CD14-positive monocyte (primary cell): ENCODE measurements at regions not wholly inside any gene's neighbourhood (a gene's known extent, or its start where the extent isn't known, plus 50 kb on each side); places are given as distances from the start of the nearest gene placed in this dataset.

Experiments
- DNase-seq, 3 donors: peaks; one replicate each; pipeline ENCODE4 v3.0.0-alpha.2; 2011 to 2022
- H2AFZ ChIP-seq: 2 replicates; pipeline ENCODE4 v1.6.0; 2012; ENCODE audit warnings: mild to moderate bottlenecking, low read depth, low read length, inconsistent platforms; ENCODE audit not compliant: insufficient read depth, poor library complexity, severe bottlenecking
- H3K27ac ChIP-seq, 2 donors: 1 replicate in 1 of 2; 2 replicates in 1 of 2; pipeline ENCODE4 v1.5.1; 2012 to 2013; ENCODE audit warnings: low read length in 2 of 2, control low read depth in 1 of 2, inconsistent platforms in 1 of 2, low read depth in 1 of 2, mild to moderate bottlenecking in 1 of 2
- H3K27me3 ChIP-seq, 2 donors: one replicate each; pipeline versions ENCODE4 v1.6.0 to v1.6.1; 2011 to 2013; ENCODE audit warnings: low read length in 2 of 2; ENCODE audit not compliant: control insufficient read depth in 2 of 2, insufficient read depth in 2 of 2
- H3K36me3 ChIP-seq, 2 donors: replicated peaks in 1 of 2; 1 replicate in 1 of 2; 2 replicates in 1 of 2; pipeline versions ENCODE4 v1.5.1 to v1.6.1; 2012 to 2013; ENCODE audit warnings: low read length in 2 of 2, control low read depth in 1 of 2, inconsistent platforms in 1 of 2, mild to moderate bottlenecking in 1 of 2; ENCODE audit not compliant: insufficient read depth in 2 of 2, control insufficient read depth in 1 of 2
- H3K4me1 ChIP-seq, 2 donors: 1 replicate in 1 of 2; 2 replicates in 1 of 2; pipeline versions ENCODE4 v1.5.1 to v1.6.1; 2012 to 2013; ENCODE audit warnings: low read length in 2 of 2, control low read depth in 1 of 2, inconsistent platforms in 1 of 2, mild to moderate bottlenecking in 1 of 2, moderate library complexity in 1 of 2; ENCODE audit not compliant: insufficient read depth in 2 of 2, control insufficient read depth in 1 of 2
- H3K4me2 ChIP-seq: replicated peaks from 2 replicates; pipeline ENCODE3; 2012; ENCODE audit warnings: low read length, moderate library complexity, mild to moderate bottlenecking; ENCODE audit not compliant: poor library complexity, severe bottlenecking; ENCODE audit errors: extremely low read depth
- H3K4me3 ChIP-seq, 3 experiments: fragments of 200-600 bp in 1 of 3; sonication (generic) in 1 of 3; replicated peaks in 1 of 3; 1 replicate in 2 of 3; 2 replicates in 1 of 3; pipeline ENCODE4 v1.5.1; 2011 to 2013; ENCODE audit warnings: low read length in 3 of 3, mild to moderate bottlenecking in 3 of 3, control low read depth in 2 of 3, low read depth in 2 of 3, inconsistent platforms in 1 of 3, moderate library complexity in 1 of 3
- H3K79me2 ChIP-seq: 2 replicates; pipeline ENCODE4 v1.6.0; 2012; ENCODE audit warnings: mild to moderate bottlenecking, control low read depth, inconsistent platforms, low read length, moderate library complexity; ENCODE audit not compliant: insufficient read depth
- H3K9ac ChIP-seq: 2 replicates; pipeline ENCODE4 v1.6.0; 2017; ENCODE audit warnings: low read length, mild to moderate bottlenecking; ENCODE audit not compliant: insufficient read depth, poor library complexity, severe bottlenecking
- H3K9me3 ChIP-seq, 2 donors: replicated peaks in 1 of 2; 1 replicate in 1 of 2; 2 replicates in 1 of 2; pipeline versions ENCODE4 v1.5.1 to v1.6.1; 2012 to 2013; ENCODE audit warnings: low read length in 2 of 2, control low read depth in 1 of 2; ENCODE audit not compliant: control insufficient read depth in 1 of 2, insufficient read depth in 1 of 2
- H4K20me1 ChIP-seq: 2 replicates; pipeline ENCODE4 v1.6.0; 2012; ENCODE audit warnings: mild to moderate bottlenecking, low read length, control low read depth, moderate library complexity; ENCODE audit not compliant: insufficient read depth
- H3K27ac Mint-ChIP-seq, 7 donors: one replicate each; pipeline ENCODE4 v1.8.0; 2020; ENCODE audit warnings: mild to moderate bottlenecking in 7 of 7, mixed read lengths in 7 of 7, moderate library complexity in 6 of 7, inconsistent platforms in 2 of 7
- H3K27me3 Mint-ChIP-seq, 3 donors: one replicate each; pipeline ENCODE4 v1.8.0; 2021 to 2022; ENCODE audit warnings: low read depth in 3 of 3, mild to moderate bottlenecking in 3 of 3, mixed read lengths in 3 of 3, moderate library complexity in 3 of 3, inconsistent platforms in 1 of 3
- H3K36me3 Mint-ChIP-seq, 2 donors: one replicate each; pipeline ENCODE4 v1.8.0; 2020; ENCODE audit warnings: mixed read lengths in 2 of 2, inconsistent platforms in 1 of 2, mild to moderate bottlenecking in 1 of 2
- H3K4me1 Mint-ChIP-seq: one replicate; pipeline ENCODE4 v1.8.0; 2020; ENCODE audit warnings: mild to moderate bottlenecking, mixed read lengths
- H3K4me3 Mint-ChIP-seq, 2 donors: one replicate each; pipeline ENCODE4 v1.8.0; 2020; ENCODE audit warnings: mild to moderate bottlenecking in 2 of 2, mixed read lengths in 2 of 2, moderate library complexity in 1 of 2
- H3K9me3 Mint-ChIP-seq, 7 donors: one replicate each; pipeline ENCODE4 v1.8.0; 2020 to 2022; ENCODE audit warnings: mixed read lengths in 7 of 7, mild to moderate bottlenecking in 6 of 7, moderate library complexity in 6 of 7, inconsistent platforms in 2 of 7
- CTCF ChIP-seq: fragments of 200-600 bp; IDR thresholded peaks from one replicate; pipeline ENCODE4 v1.8.0; 2022; ENCODE audit warnings: antibody characterized with exemption, mild to moderate bottlenecking
- WGBS: methylation state at CpG from one replicate; pipeline ENCODE4 v1.1.5; 2013; ENCODE audit warnings: missing lambda C conversion rate; ENCODE audit not compliant: insufficient coverage; 5-methylcytosine and 5-hydroxymethylcytosine counted together
- intact Hi-C, 2 donors: fragments of 100-400 bp; cut with micrococcal nuclease; formaldehyde crosslinking; loops; one replicate each; pipeline versions ENCODE4 v1.15.0 to v1.15.1; 2023

GRCh38 chr6:141254336-141254735 is 878.4 kb upstream of the GJE1 start:
- Histone ChIP-seq H3K4me2 (no peak overlapping the region), H4K20me1 (no peaks in the 10 kb centered on the region), H3K4me1 (no peaks in the 10 kb centered on the region), H3K4me3 (no peak overlapping the region), H3K79me2 (no peaks in the 10 kb centered on the region), H3K9me3 (peaks cover 0 to 8% of the 10 kb centered on the region in 2 donors), H2AFZ (no peak overlapping the region), H3K36me3 (no peaks in the 10 kb centered on the region), H3K27ac (no peak overlapping the region), H3K27me3 (no peaks in the 10 kb centered on the region), H3K9ac (no peak overlapping the region)
- Mint-ChIP-seq H3K27ac (no peak overlapping the region), H3K9me3 (peaks cover 0 to 3% (median 3%) of the 10 kb centered on the region in 7 donors), H3K4me1 (no peaks in the 10 kb centered on the region), H3K4me3 (no peak overlapping the region), H3K27me3 (no peaks in the 10 kb centered on the region), H3K36me3 (no peaks in the 10 kb centered on the region)
- WGBS = 100% methylated on average over 1 of the region's 3 CpGs
- intact Hi-C loops = no loop called here
- no peak for TF ChIP-seq CTCF
- DNase-seq = no peak

GRCh38 chr6:141252828-141253608 is 879.7 kb upstream of the GJE1 start:
- Histone ChIP-seq H3K27ac (no peak overlapping the region), H3K27me3 (no peaks in the 10 kb centered on the region), H3K36me3 (no peaks in the 10 kb centered on the region), H3K4me3 (no peak overlapping the region), H3K9me3 (peaks cover 0 to 8% of the 10 kb centered on the region in 2 donors), H3K9ac (no peak overlapping the region), H3K4me2 (no peak overlapping the region), H2AFZ (no peak overlapping the region), H4K20me1 (no peaks in the 10 kb centered on the region), H3K4me1 (no peaks in the 10 kb centered on the region), H3K79me2 (no peaks in the 10 kb centered on the region)
- no peak for DNase-seq
- Mint-ChIP-seq H3K27ac (no peak overlapping the region), H3K9me3 (peaks cover 0 to 5% (median 2%) of the 10 kb centered on the region in 7 donors), H3K27me3 (peaks cover 0 to 1% (median 0%) of the 10 kb centered on the region in 3 donors), H3K36me3 (no peaks in the 10 kb centered on the region), H3K4me3 (no peak overlapping the region), H3K4me1 (no peaks in the 10 kb centered on the region)
- intact Hi-C loops = no loop called here
- TF ChIP-seq CTCF = no peak
- WGBS = 88% methylated on average over 2 of the region's 5 CpGs
